Epithelial cell of proximal tubule (primary cell): ENCODE measurements at regions not wholly inside any gene's neighbourhood (a gene's known extent, or its start where the extent isn't known, plus 50 kb on each side); places are given as distances from the start of the nearest gene placed in this dataset.
"Not testable (repeated sequence)": the region's sequence is repeated elsewhere in the genome, so short reads cannot be mapped to it uniquely, and the experiment has no call there.

Experiments used
- DNase-seq: peaks from one replicate; pipeline ENCODE4 v3.0.0-alpha.2; 2011; ENCODE audit warnings: low read depth
- H3K4me3 ChIP-seq: 2 replicates; pipeline ENCODE4 v1.5.1; 2011; ENCODE audit warnings: low read depth, mild to moderate bottlenecking, low read length
- TF ChIP-seq, protein P1 (sequence below): conservative IDR thresholded peaks from 2 replicates; pipeline ENCODE4 v1.5.1; 2012; ENCODE audit warnings: low read depth, mild to moderate bottlenecking, low read length

DNA sequence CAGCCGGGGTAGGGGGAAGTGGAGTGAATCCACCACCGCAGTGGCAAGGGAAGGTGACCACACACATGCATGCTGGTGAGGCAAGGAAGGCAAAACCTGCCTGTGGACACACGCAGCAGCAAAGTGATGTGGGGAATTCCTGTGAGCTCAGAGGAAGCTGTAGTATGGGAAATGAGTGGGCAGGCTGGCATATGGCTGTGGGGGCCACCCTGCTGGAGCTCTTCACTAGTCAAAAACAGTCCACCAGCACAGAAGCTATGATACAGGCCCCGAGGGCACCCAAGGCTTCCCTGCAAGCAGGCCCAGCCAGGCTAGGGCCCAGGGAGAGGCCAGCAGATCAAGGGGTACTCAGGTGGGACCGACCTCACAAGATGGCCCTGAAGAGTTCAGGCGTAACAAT is 239.1 kb downstream of the CHM start:
- H3K4me3 ChIP-seq = no peak overlapping the region
- DNase-seq = no peak
- TF ChIP-seq, protein P1, sequence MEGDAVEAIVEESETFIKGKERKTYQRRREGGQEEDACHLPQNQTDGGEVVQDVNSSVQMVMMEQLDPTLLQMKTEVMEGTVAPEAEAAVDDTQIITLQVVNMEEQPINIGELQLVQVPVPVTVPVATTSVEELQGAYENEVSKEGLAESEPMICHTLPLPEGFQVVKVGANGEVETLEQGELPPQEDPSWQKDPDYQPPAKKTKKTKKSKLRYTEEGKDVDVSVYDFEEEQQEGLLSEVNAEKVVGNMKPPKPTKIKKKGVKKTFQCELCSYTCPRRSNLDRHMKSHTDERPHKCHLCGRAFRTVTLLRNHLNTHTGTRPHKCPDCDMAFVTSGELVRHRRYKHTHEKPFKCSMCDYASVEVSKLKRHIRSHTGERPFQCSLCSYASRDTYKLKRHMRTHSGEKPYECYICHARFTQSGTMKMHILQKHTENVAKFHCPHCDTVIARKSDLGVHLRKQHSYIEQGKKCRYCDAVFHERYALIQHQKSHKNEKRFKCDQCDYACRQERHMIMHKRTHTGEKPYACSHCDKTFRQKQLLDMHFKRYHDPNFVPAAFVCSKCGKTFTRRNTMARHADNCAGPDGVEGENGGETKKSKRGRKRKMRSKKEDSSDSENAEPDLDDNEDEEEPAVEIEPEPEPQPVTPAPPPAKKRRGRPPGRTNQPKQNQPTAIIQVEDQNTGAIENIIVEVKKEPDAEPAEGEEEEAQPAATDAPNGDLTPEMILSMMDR = no peak

DNA sequence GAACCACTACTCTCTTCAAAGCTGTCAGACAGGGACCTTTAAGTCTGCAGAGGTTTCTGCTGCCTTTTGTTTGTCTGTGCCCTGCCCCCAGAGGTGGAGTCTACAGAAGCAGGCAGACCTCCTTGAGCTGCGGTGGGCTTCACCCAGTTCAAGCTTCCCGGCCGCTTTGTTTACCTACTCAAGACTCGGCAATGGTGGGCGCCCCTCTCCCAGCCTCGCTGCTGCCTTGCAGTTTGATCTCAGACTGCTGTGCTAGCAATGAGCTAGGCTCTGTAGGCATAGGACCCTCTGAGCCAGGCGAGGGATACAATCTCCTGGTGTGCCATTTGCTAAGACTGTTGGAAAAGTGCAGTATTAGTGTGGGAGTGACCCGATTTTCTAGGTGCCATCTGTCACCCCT is 275.0 kb downstream of the CHM start:
- not testable (repeated sequence) for H3K4me3 ChIP-seq, DNase-seq

DNA sequence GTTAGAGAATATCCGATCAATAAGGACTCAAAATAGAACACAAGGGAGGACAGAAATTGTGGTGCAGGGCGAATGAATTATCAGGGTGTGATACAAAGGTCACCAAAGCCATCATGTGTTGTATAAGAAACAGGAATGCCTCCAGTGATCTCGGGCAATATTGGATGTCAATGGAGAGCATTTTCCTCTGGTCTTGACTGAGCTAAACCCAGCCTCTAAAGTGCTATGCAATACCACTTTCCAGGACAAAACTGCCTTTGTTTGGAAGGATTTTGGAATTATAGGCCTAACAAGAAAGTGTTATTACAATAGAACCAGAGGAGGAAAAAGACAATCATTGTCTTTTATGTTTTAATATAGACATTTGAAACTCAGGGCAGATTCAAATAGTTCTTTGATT is 281.7 kb downstream of the CHM start:
- H3K4me3 ChIP-seq = no peak overlapping the region
- no peak for DNase-seq
- TF ChIP-seq, protein P1 = no peak

DNA sequence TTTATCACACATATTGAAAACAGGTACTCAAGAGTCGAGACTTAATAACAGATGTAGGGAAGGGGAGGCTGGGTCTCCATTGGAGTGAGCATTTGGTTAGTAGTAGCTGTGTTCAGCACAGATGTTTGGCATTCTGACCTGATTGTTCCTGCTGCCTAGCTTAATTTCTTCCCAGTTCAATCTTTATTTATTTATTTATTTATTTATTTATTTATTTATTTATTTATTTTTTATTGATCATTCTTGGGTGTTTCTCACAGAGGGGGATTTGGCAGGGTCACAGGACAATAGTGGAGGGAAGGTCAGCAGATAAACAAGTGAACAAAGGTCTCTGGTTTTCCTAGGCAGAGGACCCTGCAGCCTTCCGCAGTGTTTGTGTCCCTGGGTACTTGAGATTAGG is 324.3 kb downstream of the CHM start:
- DNase-seq, H3K4me3 ChIP-seq: not testable (repeated sequence)

DNA sequence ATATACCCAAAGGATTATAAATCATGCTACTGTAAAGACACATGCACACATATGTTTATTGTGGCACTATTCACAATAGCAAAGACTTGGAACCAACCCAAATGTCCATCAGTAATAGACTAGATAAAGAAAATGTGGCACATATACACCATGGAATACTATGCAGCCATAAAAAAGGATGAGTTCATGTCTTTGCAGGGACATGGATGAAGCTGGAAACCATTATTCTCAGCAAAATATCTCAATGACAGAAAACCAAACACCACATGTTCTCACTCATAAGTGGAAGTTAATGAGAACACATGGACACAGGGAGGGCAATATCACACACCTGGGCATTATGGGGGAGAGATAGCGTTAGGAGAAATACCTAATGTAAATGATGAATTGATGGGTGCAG is 323.8 kb upstream of the POF1B start:
- not testable (repeated sequence) for DNase-seq

DNA sequence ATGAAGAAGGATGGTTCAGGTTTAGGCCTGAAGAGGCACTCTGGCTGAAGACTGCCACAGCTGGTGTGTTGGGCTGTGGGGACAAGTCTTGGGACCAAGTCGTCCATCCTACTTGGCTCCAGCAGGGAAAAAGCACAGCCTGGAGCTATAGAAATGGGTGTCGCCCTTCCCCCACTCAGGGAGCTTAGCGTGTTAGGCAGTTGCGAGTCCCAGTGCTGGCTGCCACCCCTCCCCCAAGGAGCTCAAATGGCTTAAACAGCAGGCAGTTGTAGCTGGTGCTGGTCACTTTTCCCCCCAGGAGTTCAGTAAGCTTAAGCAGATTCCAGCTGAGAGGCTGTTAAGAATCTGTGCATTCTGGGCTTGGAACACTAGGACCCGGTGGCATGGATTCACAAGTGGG is 319.5 kb upstream of the POF1B start:
- TF ChIP-seq, protein P1 = no peak
- no peak overlapping the region for H3K4me3 ChIP-seq
- no peak for DNase-seq

More for the DNA sequence above, 323.8 kb upstream of the POF1B start:
- not testable (repeated sequence) for H3K4me3 ChIP-seq

DNA sequence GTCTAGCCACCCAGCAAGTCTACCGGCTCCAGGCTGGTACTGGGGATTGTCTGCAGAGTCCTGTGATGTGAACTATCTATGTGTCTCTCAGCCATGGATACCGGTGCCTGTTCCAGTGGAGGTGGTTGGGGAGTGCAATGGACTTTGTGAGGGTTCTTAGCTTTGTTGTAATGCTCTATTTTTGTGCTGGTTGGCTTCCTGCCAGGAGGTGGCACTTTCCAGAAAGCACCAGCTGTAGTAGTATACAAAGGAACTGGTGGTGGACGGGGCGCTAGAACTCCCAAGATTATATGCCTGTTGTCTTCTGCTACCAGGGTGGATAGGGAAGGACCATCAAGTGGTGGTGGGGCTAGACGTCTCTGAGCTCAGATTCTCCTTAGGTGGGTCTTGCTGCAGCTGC is 306.4 kb upstream of the POF1B start:
- TF ChIP-seq, protein P1 = no peak
- no peak overlapping the region for H3K4me3 ChIP-seq
- DNase-seq = no peak

DNA sequence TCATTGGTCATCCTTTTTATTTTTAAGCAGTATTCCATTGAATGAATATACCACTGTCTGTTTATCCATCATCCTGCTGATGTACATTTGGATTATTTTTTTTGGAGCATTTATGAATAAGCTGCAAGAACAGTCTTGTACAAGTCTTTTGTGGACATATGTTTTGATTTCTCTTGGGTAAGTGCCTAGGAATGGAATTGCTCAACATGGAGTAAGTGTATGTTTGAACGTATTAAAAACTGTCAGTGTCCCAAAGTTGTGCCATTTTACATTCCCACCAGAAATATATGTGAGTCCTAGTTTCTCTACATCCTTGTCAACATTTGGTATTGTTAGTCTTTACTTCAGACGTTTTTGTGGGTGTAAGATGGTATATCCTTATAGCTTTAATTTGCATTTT is 287.0 kb upstream of the POF1B start:
- H3K4me3 ChIP-seq = no peak overlapping the region
- TF ChIP-seq, protein P1 = no peak
- DNase-seq = no peak

DNA sequence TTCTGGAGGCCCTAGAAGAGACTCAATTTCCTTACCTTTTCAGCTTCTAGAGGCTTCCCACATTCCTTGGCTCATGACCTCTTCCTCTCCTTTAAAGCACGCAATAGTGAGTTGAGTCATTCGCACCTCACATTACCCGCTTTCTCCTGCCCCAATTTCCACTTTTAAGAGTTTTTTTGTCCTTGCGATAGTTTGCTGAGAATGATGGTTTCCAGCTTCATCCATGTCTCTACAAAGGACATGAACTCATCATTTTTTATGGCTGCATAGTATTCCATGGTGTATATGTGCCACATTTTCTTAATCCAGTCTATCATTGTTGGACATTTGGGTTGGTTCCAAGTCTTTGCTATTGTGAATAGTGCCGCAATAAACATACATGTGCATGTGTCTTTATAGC is 284.5 kb upstream of the POF1B start:
- not testable (repeated sequence) for H3K4me3 ChIP-seq, DNase-seq

DNA sequence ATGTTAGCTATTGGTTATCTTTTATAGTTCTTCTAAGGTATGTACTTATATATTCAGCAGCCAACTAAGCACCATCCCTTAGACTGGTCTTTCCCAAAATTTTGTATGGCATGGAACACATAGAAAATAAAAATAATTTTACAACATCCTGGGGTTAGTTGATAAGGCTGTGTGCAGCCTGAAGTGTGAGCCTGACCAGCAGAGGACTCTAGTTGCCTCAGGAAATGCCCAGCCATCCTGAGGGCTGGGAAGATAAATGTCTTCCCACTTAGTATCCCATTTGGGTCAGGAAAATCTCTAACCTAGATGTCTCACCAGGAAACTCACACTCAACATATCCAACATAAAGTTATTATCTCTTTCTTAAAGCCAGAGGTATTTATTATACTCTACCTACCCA is 251.4 kb upstream of the POF1B start:
- TF ChIP-seq, protein P1 = no peak
- no peak for DNase-seq
- H3K4me3 ChIP-seq = no peak overlapping the region
